Upper lobe of right lung (tissue), 1 donor: ENCODE measurements at regions not wholly inside any gene's neighbourhood (a gene's known extent, or its start where the extent isn't known, plus 50 kb on each side); places are given as distances from the start of the nearest gene placed in this dataset.

ENCODE experiments used
- ATAC-seq: fragments of 200-7000 bp; cut with Tn5 transposase; one replicate; pipeline ENCODE4 v1.9.1; 2020; ENCODE audit warnings: mild to moderate bottlenecking, moderate library complexity
- DNase-seq: peaks from one replicate; pipeline ENCODE4 v3.0.0-alpha.2; 2020
- H3K27ac ChIP-seq: fragments of 200-600 bp; one replicate; pipeline ENCODE4 v1.8.0; 2022
- H3K27me3 ChIP-seq: fragments of 200-600 bp; one replicate; pipeline ENCODE4 v1.8.0; 2022; ENCODE audit warnings: mild to moderate bottlenecking
- H3K36me3 ChIP-seq: fragments of 200-600 bp; one replicate; pipeline ENCODE4 v1.8.0; 2022
- H3K4me1 ChIP-seq: fragments of 200-600 bp; one replicate; pipeline ENCODE4 v1.8.0; 2022
- H3K4me3 ChIP-seq: fragments of 200-600 bp; one replicate; pipeline ENCODE4 v1.8.0; 2022; ENCODE audit warnings: mild to moderate bottlenecking
- H3K9me3 ChIP-seq: fragments of 200-600 bp; one replicate; pipeline ENCODE4 v1.8.0; 2022
- intact Hi-C: fragments of 100-400 bp; cut with DNase I; formaldehyde crosslinking; loops from one replicate; pipeline ENCODE4 v1.11.0; 2022
- TF ChIP-seq, protein P1 (sequence below): fragments of 200-600 bp; IDR thresholded peaks from one replicate; pipeline ENCODE4 v1.8.0; 2022; ENCODE audit warnings: antibody characterized with exemption
- donor health status: DM: no; HTN: yes; CAD: no; lungs with severe emphysema.

DNA sequence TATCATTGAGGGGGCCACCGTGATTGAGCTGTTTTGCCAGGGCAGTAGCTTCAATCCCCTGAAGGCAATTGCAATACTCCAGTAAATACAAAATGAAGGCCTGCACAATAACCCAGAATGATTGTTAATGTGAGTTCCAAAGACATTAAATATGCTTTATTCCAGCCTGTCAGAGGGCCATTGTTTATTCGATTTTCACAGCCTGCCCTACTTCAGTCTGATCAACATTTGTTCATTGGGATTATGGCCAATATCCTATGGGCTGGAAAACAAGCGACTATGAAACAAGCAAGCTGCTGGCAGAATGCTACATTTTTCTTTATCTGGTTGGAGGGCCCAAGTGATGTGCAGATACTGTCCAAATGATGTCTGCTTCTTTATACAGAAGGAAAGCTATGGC, 543.1 kb downstream of the TLE1 start:
- intact Hi-C loops, result no loop called here
- no peaks in the 10 kb centered on the region for H3K27me3 ChIP-seq
- no peaks in the 10 kb centered on the region for H3K36me3 ChIP-seq
- ATAC-seq (no peak), DNase-seq (no peak)
- no peak overlapping the region for H3K27ac ChIP-seq
- no peak overlapping the region for H3K4me3 ChIP-seq
- H3K4me1 ChIP-seq, result no peaks in the 10 kb centered on the region
- TF ChIP-seq, protein P1, sequence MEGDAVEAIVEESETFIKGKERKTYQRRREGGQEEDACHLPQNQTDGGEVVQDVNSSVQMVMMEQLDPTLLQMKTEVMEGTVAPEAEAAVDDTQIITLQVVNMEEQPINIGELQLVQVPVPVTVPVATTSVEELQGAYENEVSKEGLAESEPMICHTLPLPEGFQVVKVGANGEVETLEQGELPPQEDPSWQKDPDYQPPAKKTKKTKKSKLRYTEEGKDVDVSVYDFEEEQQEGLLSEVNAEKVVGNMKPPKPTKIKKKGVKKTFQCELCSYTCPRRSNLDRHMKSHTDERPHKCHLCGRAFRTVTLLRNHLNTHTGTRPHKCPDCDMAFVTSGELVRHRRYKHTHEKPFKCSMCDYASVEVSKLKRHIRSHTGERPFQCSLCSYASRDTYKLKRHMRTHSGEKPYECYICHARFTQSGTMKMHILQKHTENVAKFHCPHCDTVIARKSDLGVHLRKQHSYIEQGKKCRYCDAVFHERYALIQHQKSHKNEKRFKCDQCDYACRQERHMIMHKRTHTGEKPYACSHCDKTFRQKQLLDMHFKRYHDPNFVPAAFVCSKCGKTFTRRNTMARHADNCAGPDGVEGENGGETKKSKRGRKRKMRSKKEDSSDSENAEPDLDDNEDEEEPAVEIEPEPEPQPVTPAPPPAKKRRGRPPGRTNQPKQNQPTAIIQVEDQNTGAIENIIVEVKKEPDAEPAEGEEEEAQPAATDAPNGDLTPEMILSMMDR, result no peak
- H3K9me3 ChIP-seq, result no peaks in the 10 kb centered on the region

DNA sequence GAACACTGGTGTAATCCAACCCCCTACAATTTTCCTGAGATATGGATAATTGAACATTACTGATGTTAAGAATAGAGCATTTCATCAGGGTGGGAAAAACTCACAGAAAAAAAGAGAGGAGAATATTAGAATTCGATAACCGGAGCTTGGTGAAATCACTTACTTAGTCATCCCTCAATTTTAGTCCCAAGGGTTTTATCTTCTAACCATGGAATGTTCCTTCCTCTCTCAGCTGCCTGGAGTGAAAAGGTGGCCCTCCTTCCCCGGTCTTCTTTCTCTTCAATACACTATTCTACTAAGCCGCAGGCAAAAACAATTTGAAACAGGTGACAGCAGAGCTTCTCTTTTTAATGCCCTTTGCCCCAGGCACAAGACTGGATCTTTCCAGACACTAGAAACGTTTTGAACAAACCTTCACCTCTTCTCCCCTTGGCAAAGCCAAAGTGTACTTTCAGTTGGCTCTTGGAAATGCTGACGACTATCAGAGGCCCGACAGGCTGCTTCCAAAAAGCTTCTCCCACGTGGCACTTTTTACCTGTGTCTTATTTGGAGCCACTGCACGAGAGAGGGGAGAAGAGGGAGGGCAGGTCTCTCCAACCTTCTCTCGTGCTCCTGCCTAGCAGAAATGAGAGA, 543.9 kb downstream of the TLE1 start:
- ATAC-seq, result no peak
- TF ChIP-seq, protein P1, result no peak
- no peaks in the 10 kb centered on the region for H3K9me3 ChIP-seq
- no peak overlapping the region for H3K4me3 ChIP-seq
- no peak for DNase-seq
- H3K4me1 ChIP-seq, result no peaks in the 10 kb centered on the region
- H3K27ac ChIP-seq, result no peak overlapping the region
- H3K27me3 ChIP-seq, result no peaks in the 10 kb centered on the region
- H3K36me3 ChIP-seq, result no peaks in the 10 kb centered on the region
- intact Hi-C loops, result no loop called here

DNA sequence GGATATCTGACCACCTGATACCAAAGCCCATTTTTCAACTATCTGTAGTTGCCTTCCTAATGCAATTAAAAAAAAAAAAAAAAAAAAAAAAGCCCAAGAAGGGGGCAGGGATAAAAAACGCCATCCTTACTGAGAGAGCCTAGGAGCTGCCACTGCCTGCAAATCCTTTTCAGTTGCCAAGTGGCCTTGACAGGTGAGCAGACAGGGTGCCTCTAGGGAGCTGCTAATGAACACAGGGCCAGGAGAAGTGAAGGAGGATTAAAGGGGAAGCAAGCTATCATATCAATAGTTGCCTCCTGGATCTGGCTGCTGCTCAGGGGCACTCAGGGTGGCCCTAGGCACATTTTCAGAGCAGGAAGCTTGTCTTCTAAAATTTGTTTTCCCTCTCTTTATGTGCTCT, 547.4 kb downstream of the TLE1 start:
- H3K4me3 ChIP-seq, result no peak overlapping the region
- no peaks in the 10 kb centered on the region for H3K4me1 ChIP-seq
- TF ChIP-seq, protein P1, result no peak
- no peak for ATAC-seq
- intact Hi-C loops, result no loop called here
- H3K27ac ChIP-seq, result no peak overlapping the region
- H3K9me3 ChIP-seq, result no peaks in the 10 kb centered on the region
- no peak for DNase-seq
- no peaks in the 10 kb centered on the region for H3K36me3 ChIP-seq
- H3K27me3 ChIP-seq, result no peaks in the 10 kb centered on the region

DNA sequence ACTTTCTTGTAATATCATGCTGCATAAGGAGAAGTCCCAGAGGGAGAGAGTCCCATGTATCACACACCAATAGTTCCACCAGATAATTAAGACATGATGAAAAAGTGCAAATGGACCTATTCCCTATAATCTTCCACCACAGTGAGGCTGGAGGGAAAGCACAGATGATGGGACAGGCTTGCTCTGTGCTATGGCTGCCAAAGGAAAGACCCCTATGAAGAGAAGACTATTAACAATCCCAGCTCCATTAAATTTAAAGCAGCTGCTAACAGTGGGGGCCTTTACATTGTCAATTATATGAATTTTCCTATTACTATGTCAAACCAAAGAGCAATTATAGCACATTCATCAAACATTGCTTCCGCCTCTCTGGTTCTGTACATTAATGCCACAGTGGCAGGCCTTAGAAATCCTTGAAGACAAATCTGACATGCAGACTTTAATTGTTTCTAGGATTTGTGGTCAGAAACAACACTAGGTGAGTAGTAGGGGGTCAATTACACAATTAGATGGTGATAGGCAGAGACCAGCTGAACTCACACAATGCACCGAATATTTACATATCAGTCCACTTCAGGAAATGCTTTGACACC, 551.3 kb downstream of the TLE1 start:
- TF ChIP-seq, protein P1, result no peak
- Histone ChIP-seq H3K4me1 (no peaks in the 10 kb centered on the region), H3K36me3 (no peaks in the 10 kb centered on the region), H3K27me3 (no peaks in the 10 kb centered on the region), H3K9me3 (no peaks in the 10 kb centered on the region), H3K27ac (no peak overlapping the region), H3K4me3 (no peak overlapping the region)
- no peak for DNase-seq
- ATAC-seq, result no peak
- intact Hi-C loops, result no loop called here

DNA sequence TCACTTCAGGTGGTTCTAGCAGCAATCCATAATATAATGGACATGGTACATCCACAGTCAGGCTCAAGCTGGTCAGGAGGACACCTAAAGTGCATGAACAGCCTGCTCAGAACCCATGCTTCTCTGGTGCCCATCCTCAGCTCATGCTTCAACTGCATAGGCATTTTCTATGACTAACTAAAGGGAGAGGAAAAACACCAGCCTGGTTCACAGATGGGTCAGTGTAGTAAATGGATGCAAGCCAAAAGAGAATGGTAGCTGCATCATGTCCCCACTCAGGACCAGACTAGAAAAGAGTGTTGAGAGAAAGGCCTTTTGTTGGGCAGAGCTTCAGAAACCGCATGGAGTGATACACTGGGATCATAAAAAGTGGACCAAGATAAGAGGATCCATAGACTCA, 556.6 kb downstream of the TLE1 start:
- TF ChIP-seq, protein P1, result no peak

More for the DNA sequence above, 556.6 kb downstream of the TLE1 start:
- DNase-seq (no peak), ATAC-seq (no peak)
- Histone ChIP-seq H3K9me3 (no peaks in the 10 kb centered on the region), H3K4me1 (no peaks in the 10 kb centered on the region), H3K4me3 (no peak overlapping the region), H3K27me3 (no peaks in the 10 kb centered on the region), H3K27ac (no peak overlapping the region), H3K36me3 (no peaks in the 10 kb centered on the region)
- intact Hi-C loops, result no loop called here
